Peyer's patch (tissue), 4 donors: ENCODE measurements at regions not wholly inside any gene's neighbourhood (a gene's known extent, or its start where the extent isn't known, plus 50 kb on each side); places are given as distances from the start of the nearest gene placed in this dataset.

Experiments used
- DNase-seq, 3 donors: peaks; one replicate each; pipeline ENCODE4 v3.0.0-alpha.2; 2017 to 2019
- H3K27ac ChIP-seq, 4 donors: fragments of 200-600 bp; sonication (generic); one replicate each; pipeline ENCODE4 v1.5.1; 2016 to 2019
- H3K27me3 ChIP-seq, 2 donors: fragments of 200-600 bp; sonication (generic); one replicate each; pipeline ENCODE4 v1.5.1; 2019
- H3K36me3 ChIP-seq, 3 donors: fragments of 200-600 bp; sonication (generic); one replicate each; pipeline ENCODE4 v1.5.1; 2016 to 2019
- H3K4me1 ChIP-seq, 4 donors: fragments of 200-600 bp; sonication (generic); one replicate each; pipeline ENCODE4 v1.5.1; 2016 to 2019
- H3K4me3 ChIP-seq, 4 donors: fragments of 200-600 bp; sonication (generic); 1 replicate in 3 of 4; 2 replicates in 1 of 4; pipeline ENCODE4 v1.5.1; 2016 to 2019; ENCODE audit warnings: mild to moderate bottlenecking in 1 of 4
- H3K9me3 ChIP-seq, 4 donors: fragments of 200-600 bp; sonication (generic); one replicate each; pipeline ENCODE4 v1.5.1; 2016 to 2019; ENCODE audit warnings: mild to moderate bottlenecking in 1 of 4
- POLR2A ChIP-seq, 2 donors: fragments of 450-650 bp; IDR thresholded peaks; one replicate each; pipeline ENCODE4 v1.5.1; 2017; ENCODE audit warnings: antibody characterized with exemption in 2 of 2, mild to moderate bottlenecking in 2 of 2, moderate library complexity in 2 of 2
- TF ChIP-seq, protein P1 (sequence below), 6 experiments: fragments of 450-650 bp in 4 of 6; fragments of 200-600 bp in 2 of 6; sonication (generic) in 1 of 6; IDR thresholded peaks; one replicate each; pipeline ENCODE4 v1.5.1; 2017 to 2019; ENCODE audit warnings: antibody characterized with exemption in 6 of 6, mild to moderate bottlenecking in 3 of 6, moderate library complexity in 1 of 6

DNA sequence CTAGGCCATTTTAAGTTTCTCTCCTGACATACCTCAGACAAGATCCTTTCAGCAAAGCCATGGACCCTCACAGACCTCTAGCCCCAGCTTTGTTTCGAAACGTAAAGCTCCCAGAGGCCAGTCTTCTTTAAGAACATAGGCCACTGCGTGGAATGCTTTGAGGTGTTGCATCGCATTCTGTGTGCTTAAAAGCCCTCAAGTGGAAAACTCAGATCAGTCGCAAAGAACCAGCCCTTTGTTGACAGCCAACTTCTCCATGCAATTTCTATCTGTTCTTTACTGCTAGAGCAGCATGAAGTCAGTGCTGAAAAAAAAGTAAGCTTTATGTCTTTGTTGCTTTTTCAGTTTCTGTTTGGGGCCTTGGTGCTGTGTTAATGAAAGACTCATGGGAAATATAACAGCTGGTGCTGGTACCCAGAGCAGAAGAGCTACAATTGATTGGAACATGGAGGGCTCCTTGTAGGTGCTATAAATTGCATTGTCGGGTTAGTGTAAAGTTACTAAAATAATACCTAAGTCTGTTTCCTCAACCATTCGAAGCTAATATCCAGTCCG, 142.6 kb downstream of the MAP3K7 start:
- no peaks in the 10 kb centered on the region for H3K27me3 ChIP-seq
- H3K4me1 ChIP-seq = no peaks in the 10 kb centered on the region
- H3K27ac ChIP-seq = no peak overlapping the region
- H3K4me3 ChIP-seq = no peak overlapping the region
- no peaks in the 10 kb centered on the region for H3K9me3 ChIP-seq
- no peak for DNase-seq
- TF ChIP-seq, protein P1, sequence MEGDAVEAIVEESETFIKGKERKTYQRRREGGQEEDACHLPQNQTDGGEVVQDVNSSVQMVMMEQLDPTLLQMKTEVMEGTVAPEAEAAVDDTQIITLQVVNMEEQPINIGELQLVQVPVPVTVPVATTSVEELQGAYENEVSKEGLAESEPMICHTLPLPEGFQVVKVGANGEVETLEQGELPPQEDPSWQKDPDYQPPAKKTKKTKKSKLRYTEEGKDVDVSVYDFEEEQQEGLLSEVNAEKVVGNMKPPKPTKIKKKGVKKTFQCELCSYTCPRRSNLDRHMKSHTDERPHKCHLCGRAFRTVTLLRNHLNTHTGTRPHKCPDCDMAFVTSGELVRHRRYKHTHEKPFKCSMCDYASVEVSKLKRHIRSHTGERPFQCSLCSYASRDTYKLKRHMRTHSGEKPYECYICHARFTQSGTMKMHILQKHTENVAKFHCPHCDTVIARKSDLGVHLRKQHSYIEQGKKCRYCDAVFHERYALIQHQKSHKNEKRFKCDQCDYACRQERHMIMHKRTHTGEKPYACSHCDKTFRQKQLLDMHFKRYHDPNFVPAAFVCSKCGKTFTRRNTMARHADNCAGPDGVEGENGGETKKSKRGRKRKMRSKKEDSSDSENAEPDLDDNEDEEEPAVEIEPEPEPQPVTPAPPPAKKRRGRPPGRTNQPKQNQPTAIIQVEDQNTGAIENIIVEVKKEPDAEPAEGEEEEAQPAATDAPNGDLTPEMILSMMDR (IDR thresholded peaks at IDR 0.05) = no peak
- TF ChIP-seq POLR2A (IDR thresholded peaks at IDR 0.05) = no peak
- no peaks in the 10 kb centered on the region for H3K36me3 ChIP-seq

DNA sequence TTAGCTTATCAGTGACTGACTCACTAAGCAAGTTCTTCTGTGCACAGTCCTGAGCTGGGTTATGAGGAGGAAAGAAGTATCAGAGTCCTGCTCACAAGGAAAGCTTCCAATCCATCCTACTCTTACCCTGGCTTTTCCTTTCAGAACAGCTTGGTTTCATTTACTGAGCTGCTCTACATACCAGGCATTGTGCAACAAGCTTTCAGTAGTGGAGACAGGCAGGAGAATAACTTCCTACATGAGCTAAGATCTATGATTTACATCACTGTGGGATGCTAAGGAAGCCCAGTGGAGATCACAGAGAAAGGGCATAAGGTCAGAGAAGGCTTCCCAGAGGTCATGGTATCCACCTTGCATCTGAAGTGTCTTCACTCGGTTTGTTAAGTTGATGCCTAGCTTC, 144.5 kb downstream of the MAP3K7 start:
- H3K27me3 ChIP-seq = no peaks in the 10 kb centered on the region
- H3K4me1 ChIP-seq = no peaks in the 10 kb centered on the region
- H3K27ac ChIP-seq = no peak overlapping the region
- no peak for DNase-seq
- H3K36me3 ChIP-seq = no peaks in the 10 kb centered on the region
- TF ChIP-seq, protein P1 (IDR thresholded peaks at IDR 0.05) = no peak
- TF ChIP-seq POLR2A (IDR thresholded peaks at IDR 0.05) = no peak
- no peaks in the 10 kb centered on the region for H3K9me3 ChIP-seq
- no peak overlapping the region for H3K4me3 ChIP-seq

DNA sequence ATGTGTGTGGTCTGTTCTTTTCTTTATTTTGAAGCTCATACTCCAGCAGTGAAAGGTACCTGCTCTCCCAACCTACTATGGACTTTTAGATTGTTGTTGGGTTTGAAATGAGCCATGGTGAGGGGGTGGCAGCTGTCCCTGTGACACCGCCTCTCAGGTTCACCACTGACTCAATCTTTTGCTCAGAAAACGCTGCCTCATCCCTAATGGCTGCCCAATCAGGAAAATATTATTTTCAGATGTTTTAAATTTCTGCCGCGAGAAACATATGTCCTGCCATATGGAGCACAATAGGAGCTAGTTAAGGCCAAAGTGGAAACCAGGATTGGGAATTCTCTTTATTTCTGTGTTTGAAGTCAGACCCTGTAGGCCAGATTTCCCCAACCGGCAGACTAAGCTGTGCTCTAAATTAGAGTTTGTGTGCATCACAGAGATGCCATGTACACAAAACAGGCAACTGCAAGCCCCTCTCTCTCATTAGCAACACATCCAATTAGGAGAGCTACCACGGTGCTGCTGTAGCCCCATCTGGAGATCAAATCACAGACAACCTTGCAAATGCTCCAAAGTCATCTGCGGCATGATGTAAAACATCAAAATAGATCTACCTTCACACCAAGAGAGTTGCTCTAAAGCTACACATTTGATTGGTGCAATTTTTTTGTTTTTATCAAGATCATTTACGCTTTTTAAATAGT, 144.1 kb upstream of the BACH2 start:
- Histone ChIP-seq H3K4me1 (no peaks in the 10 kb centered on the region), H3K4me3 (no peak overlapping the region), H3K9me3 (no peaks in the 10 kb centered on the region), H3K27ac (no peak overlapping the region), H3K27me3 (no peaks in the 10 kb centered on the region), H3K36me3 (no peaks in the 10 kb centered on the region)
- TF ChIP-seq POLR2A (IDR thresholded peaks at IDR 0.05) = no peak
- TF ChIP-seq, protein P1 (IDR thresholded peaks at IDR 0.05) = no peak
- DNase-seq = no peak

DNA sequence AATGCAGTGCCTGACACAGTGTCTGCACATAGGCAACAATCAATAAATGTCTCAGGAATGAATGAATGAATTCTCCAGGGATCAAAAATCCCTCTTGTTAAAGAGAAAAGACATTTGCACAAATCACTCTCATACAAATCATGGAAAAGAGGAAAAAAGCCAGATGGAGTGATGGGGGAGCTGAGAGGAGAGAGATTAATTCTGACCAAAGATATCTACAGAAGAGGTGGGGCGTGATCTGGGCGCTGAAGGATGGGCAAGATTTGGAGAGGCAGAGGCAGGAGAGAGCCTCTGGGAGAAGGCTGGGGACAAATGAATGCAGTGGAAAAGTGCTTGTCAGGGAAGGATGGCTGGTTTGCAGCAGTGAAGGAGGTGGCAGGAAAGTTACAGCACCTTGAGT, 142.9 kb upstream of the BACH2 start:
- Histone ChIP-seq H3K27ac (no peak overlapping the region), H3K9me3 (no peaks in the 10 kb centered on the region), H3K4me1 (no peaks in the 10 kb centered on the region), H3K4me3 (no peak overlapping the region), H3K27me3 (no peaks in the 10 kb centered on the region), H3K36me3 (no peaks in the 10 kb centered on the region)
- no peak for DNase-seq
- TF ChIP-seq, protein P1 (IDR thresholded peaks at IDR 0.05) = no peak
- TF ChIP-seq POLR2A (IDR thresholded peaks at IDR 0.05) = no peak

DNA sequence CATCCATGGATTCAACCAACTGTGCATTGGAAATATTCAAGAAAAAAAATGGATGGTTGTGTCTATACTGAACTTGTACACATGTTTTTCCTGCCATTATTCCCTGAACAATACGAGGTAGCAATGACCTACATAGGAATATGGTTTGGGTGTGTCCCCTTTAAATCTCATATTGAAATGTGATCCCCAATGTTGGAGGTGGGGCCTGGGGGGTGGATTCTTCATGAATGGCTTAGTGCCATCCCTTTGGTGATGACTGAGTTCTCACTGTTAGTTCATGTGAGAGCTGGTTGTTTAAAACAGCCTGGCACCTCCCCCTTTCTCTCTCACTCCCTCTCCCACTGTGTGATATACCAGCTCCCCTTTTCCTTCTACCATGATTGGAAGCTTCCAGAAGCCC, 139.8 kb upstream of the BACH2 start:
- Histone ChIP-seq H3K4me3 (no peak overlapping the region), H3K27me3 (no peaks in the 10 kb centered on the region), H3K36me3 (no peaks in the 10 kb centered on the region), H3K27ac (no peak overlapping the region), H3K9me3 (no peaks in the 10 kb centered on the region), H3K4me1 (no peaks in the 10 kb centered on the region)
- DNase-seq = no peak
- no peak for TF ChIP-seq POLR2A (IDR thresholded peaks at IDR 0.05)
- TF ChIP-seq, protein P1 (IDR thresholded peaks at IDR 0.05) = no peak
